H1 (cell line): ENCODE measurements at regions not wholly inside any gene's neighbourhood (a gene's known extent, or its start where the extent isn't known, plus 50 kb on each side); places are given as distances from the start of the nearest gene placed in this dataset.

ENCODE experiments used
- CTCF ChIA-PET: fragments of 300-600 bp; sonication (Branson Sonifier 250); formaldehyde crosslinking; loops from one replicate; lab custom pipeline; 2021; ENCODE audit not compliant: partially characterized antibody; lab: Charles Lee
- POLR2A ChIA-PET: fragments of 300-600 bp; sonication (Branson Sonifier 250); formaldehyde crosslinking; loops from one replicate; lab custom pipeline; 2021; ENCODE audit warnings: inconsistent platforms; ENCODE audit not compliant: partially characterized antibody; lab: Charles Lee
- DNase-seq, 2 experiments: peaks; one replicate each; pipeline versions ENCODE4 v3.0.0 to v3.0.0-alpha.2; 2010 to 2022; ENCODE audit warnings: low spot score in 2 of 2, low read depth in 1 of 2, mixed read lengths in 1 of 2
- FAIRE-seq: peaks from 2 replicates; lab custom pipeline; 2011; peaks lifted over from hg19 to GRCh38; lab: Jason Lieb, UNC
- H2AFZ ChIP-seq: 2 replicates; pipeline ENCODE4 v1.8.1; 2012; ENCODE audit warnings: low read length, inconsistent platforms
- H2AK5ac ChIP-seq: 2 replicates; pipeline ENCODE4 v1.6.1; 2013; ENCODE audit warnings: low read depth, low read length
- H2BK120ac ChIP-seq: replicated peaks from 2 replicates; pipeline ENCODE3; 2013; ENCODE audit warnings: low read depth, low read length, inconsistent platforms
- H2BK12ac ChIP-seq: 2 replicates; pipeline ENCODE4 v1.6.1; 2013; ENCODE audit warnings: low read depth, low read length
- H2BK15ac ChIP-seq: 2 replicates; pipeline ENCODE4 v1.6.1; 2013; ENCODE audit warnings: low read length
- H2BK20ac ChIP-seq: 2 replicates; pipeline ENCODE4 v1.6.1; 2013; ENCODE audit warnings: low read length
- H2BK5ac ChIP-seq: 2 replicates; pipeline ENCODE4 v1.6.1; 2013; ENCODE audit warnings: low read depth, low read length
- H3K14ac ChIP-seq: 2 replicates; pipeline ENCODE4 v1.6.1; 2013; ENCODE audit warnings: inconsistent platforms; ENCODE audit not compliant: insufficient read length
- H3K18ac ChIP-seq: 2 replicates; pipeline ENCODE4 v1.6.1; 2013; ENCODE audit warnings: low read length; ENCODE audit errors: extremely low read depth
- H3K23ac ChIP-seq: 2 replicates; pipeline ENCODE4 v1.6.1; 2013; ENCODE audit warnings: inconsistent platforms; ENCODE audit not compliant: insufficient read length
- H3K23me2 ChIP-seq: 2 replicates; pipeline ENCODE4 v1.6.1; 2013; ENCODE audit warnings: low read depth, low read length
- H3K27ac ChIP-seq: 2 replicates; pipeline ENCODE4 v1.6.1; 2011; ENCODE audit warnings: low read depth, low read length, inconsistent platforms
- H3K27me3 ChIP-seq, 4 experiments: replicated peaks in 1 of 4; 1 replicate in 1 of 4; 2 replicates in 3 of 4; pipeline versions ENCODE4 v1.6.1 to v1.8.1; 2011 to 2013; ENCODE audit warnings: low read length in 3 of 4, mild to moderate bottlenecking in 3 of 4, inconsistent platforms in 2 of 4, mixed read lengths in 2 of 4, moderate library complexity in 1 of 4; ENCODE audit not compliant: control insufficient read depth in 3 of 4, insufficient read depth in 3 of 4; ENCODE audit errors: extremely low read depth in 1 of 4
- H3K36me3 ChIP-seq, 4 experiments: 2 replicates each; pipeline versions ENCODE4 v1.6.1 to v1.8.1; 2011 to 2013; ENCODE audit warnings: mild to moderate bottlenecking in 4 of 4, low read length in 3 of 4, moderate library complexity in 2 of 4, control low read depth in 1 of 4, inconsistent platforms in 1 of 4; ENCODE audit not compliant: insufficient read depth in 4 of 4, control insufficient read depth in 2 of 4
- H3K4ac ChIP-seq: replicated peaks from 2 replicates; pipeline ENCODE3; 2013; ENCODE audit warnings: low read length, low read depth, mixed read lengths, inconsistent platforms; ENCODE audit not compliant: insufficient read length
- H3K4me1 ChIP-seq, 4 experiments: replicated peaks in 1 of 4; 1 replicate in 1 of 4; 2 replicates in 3 of 4; pipeline versions ENCODE4 v1.6.1 to v1.8.1; 2011 to 2013; ENCODE audit warnings: low read length in 3 of 4, inconsistent platforms in 2 of 4, mixed read lengths in 1 of 4; ENCODE audit not compliant: insufficient read depth in 4 of 4, control insufficient read depth in 3 of 4
- H3K4me2 ChIP-seq, 2 experiments: 2 replicates each; pipeline versions ENCODE4 v1.6.1 to v1.8.1; 2011 to 2013; ENCODE audit warnings: low read depth in 2 of 2, low read length in 2 of 2, control low read depth in 1 of 2, inconsistent platforms in 1 of 2, mild to moderate bottlenecking in 1 of 2; ENCODE audit not compliant: insufficient read depth in 1 of 2
- H3K4me3 ChIP-seq, 4 experiments: fragments of 200-600, 300-600 bp in 1 of 4; sonication (generic), shearing (Covaris generic), sonication (Bioruptor Twin) in 1 of 4; 2 replicates each; pipeline versions ENCODE4 v1.5.1 to v1.8.1; 2011 to 2016; ENCODE audit warnings: low read length in 4 of 4, low read depth in 3 of 4, control low read depth in 2 of 4, inconsistent platforms in 2 of 4, mild to moderate bottlenecking in 2 of 4, mixed read lengths in 1 of 4, moderate library complexity in 1 of 4; ENCODE audit not compliant: insufficient read depth in 2 of 4; ENCODE audit errors: extremely low read depth in 1 of 4
- H3K56ac ChIP-seq: replicated peaks from 2 replicates; pipeline ENCODE3; 2013; ENCODE audit warnings: low read depth, mild to moderate bottlenecking, mixed read lengths, low read length, inconsistent platforms; ENCODE audit not compliant: insufficient read length
- H3K79me1 ChIP-seq: 2 replicates; pipeline ENCODE4 v1.6.1; 2013; ENCODE audit warnings: low read depth, low read length, control low read depth
- H3K79me2 ChIP-seq, 2 experiments: 2 replicates each; pipeline versions ENCODE4 v1.6.1 to v1.8.1; 2012 to 2013; ENCODE audit warnings: low read length in 2 of 2, mild to moderate bottlenecking in 2 of 2, inconsistent platforms in 1 of 2; ENCODE audit not compliant: insufficient read depth in 2 of 2, control insufficient read depth in 1 of 2
- H3K9ac ChIP-seq, 4 experiments: replicated peaks in 1 of 4; 1 replicate in 1 of 4; 2 replicates in 3 of 4; pipeline versions ENCODE4 v1.6.1 to v1.8.1; 2011 to 2013; ENCODE audit warnings: low read depth in 3 of 4, low read length in 3 of 4, control low read depth in 2 of 4, mild to moderate bottlenecking in 2 of 4, moderate library complexity in 2 of 4, inconsistent platforms in 1 of 4; ENCODE audit errors: extremely low read depth in 1 of 4
- H3K9me3 ChIP-seq, 2 experiments: 2 replicates each; pipeline versions ENCODE4 v1.6.1 to v1.8.1; 2012 to 2013; ENCODE audit warnings: mild to moderate bottlenecking in 2 of 2, moderate library complexity in 2 of 2, control low read depth in 1 of 2, inconsistent platforms in 1 of 2, low read depth in 1 of 2, low read length in 1 of 2, mixed read lengths in 1 of 2; ENCODE audit not compliant: insufficient read depth in 2 of 2
- H4K20me1 ChIP-seq, 2 experiments: replicated peaks in 1 of 2; 2 replicates each; pipeline versions ENCODE3 to v1.8.1; 2011 to 2013; ENCODE audit warnings: inconsistent platforms in 2 of 2, low read length in 2 of 2, mild to moderate bottlenecking in 1 of 2; ENCODE audit not compliant: insufficient read depth in 2 of 2, control insufficient read depth in 1 of 2
- H4K5ac ChIP-seq: 2 replicates; pipeline ENCODE4 v1.6.1; 2013; ENCODE audit warnings: low read length, low read depth, mixed read lengths, inconsistent platforms; ENCODE audit not compliant: insufficient read length
- H4K8ac ChIP-seq: 2 replicates; pipeline ENCODE4 v1.8.0; 2013; ENCODE audit warnings: mild to moderate bottlenecking, moderate library complexity, low read length, inconsistent platforms; ENCODE audit not compliant: insufficient read depth; ENCODE audit errors: extremely low read depth
- H4K91ac ChIP-seq: replicated peaks from 2 replicates; pipeline ENCODE3; 2013; ENCODE audit warnings: low read length, mixed read lengths, inconsistent platforms; ENCODE audit not compliant: insufficient read length
- RBBP5 ChIP-seq: IDR thresholded peaks from 2 replicates; pipeline ENCODE4 v1.7.1; 2012; ENCODE audit warnings: low read depth, mild to moderate bottlenecking, inconsistent platforms, low read length, moderate library complexity, borderline replicate concordance
- whole genome bisulfite sequencing, 2 experiments: shearing (Covaris generic) in 1 of 2; methylation state at CpG; one replicate each; pipeline versions ENCODE4 v1.1.6 to v1.1.7; 2013 to 2015; ENCODE audit warnings: low lambda C conversion rate in 2 of 2, mixed read lengths in 2 of 2, inconsistent platforms in 1 of 2, low coverage in 1 of 2, missing lambda C conversion rate in 1 of 2; ENCODE audit not compliant: insufficient replicate concordance in 2 of 2, insufficient coverage in 1 of 2, insufficient read length in 1 of 2; ENCODE audit errors: extremely low coverage in 1 of 2, missing lambda C conversion rate in 1 of 2; 5-methylcytosine and 5-hydroxymethylcytosine counted together
- TF ChIP-seq, protein P1 (sequence below): IDR thresholded peaks from 2 replicates; pipeline ENCODE4 v1.6.1; 2012; ENCODE audit warnings: low read length, inconsistent platforms

DNA sequence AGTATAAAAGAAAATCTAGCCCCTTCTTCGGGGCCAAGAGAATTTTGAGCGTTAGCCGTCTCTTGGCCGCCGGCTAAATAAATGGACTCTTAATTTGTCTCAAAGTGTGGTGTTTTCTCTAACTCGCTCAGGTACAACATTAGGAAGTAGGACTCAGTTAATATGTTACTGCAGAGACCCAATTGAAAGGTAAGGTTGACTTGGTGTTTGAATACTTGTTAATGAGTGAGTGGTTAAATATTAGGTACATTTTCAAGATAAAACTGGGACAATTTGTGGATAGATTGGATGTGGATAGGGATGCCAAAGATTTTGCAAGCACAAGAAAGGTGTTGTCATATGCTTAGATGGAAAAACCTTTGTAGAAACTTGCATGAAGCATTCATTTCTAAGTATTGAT is 1177.3 kb upstream of the CDH18 start:
- no peaks in the 10 kb centered on the region for H3K4me1 ChIP-seq
- H4K5ac ChIP-seq = no peak overlapping the region
- no peak overlapping the region for H2BK5ac ChIP-seq
- TF ChIP-seq RBBP5 = no peak
- TF ChIP-seq, protein P1, sequence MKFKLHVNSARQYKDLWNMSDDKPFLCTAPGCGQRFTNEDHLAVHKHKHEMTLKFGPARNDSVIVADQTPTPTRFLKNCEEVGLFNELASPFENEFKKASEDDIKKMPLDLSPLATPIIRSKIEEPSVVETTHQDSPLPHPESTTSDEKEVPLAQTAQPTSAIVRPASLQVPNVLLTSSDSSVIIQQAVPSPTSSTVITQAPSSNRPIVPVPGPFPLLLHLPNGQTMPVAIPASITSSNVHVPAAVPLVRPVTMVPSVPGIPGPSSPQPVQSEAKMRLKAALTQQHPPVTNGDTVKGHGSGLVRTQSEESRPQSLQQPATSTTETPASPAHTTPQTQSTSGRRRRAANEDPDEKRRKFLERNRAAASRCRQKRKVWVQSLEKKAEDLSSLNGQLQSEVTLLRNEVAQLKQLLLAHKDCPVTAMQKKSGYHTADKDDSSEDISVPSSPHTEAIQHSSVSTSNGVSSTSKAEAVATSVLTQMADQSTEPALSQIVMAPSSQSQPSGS = no peak
- TF ChIP-seq, all 59 proteins: peak for 0
- no peak overlapping the region for H3K14ac ChIP-seq
- H2AFZ ChIP-seq = no peak overlapping the region
- DNase-seq (no peak), FAIRE-seq (no peak)
- H4K91ac ChIP-seq = no peak overlapping the region
- no peaks in the 10 kb centered on the region for H3K9me3 ChIP-seq
- H3K4me3 ChIP-seq = no peak overlapping the region
- H3K23me2 ChIP-seq = no peaks in the 10 kb centered on the region
- H2BK12ac ChIP-seq = no peak overlapping the region
- no peak overlapping the region for H3K56ac ChIP-seq
- H3K27ac ChIP-seq = no peak overlapping the region
- no peak overlapping the region for H2BK20ac ChIP-seq
- ChIA-PET CTCF (no interaction called here), POLR2A (no interaction called here)
- no peak overlapping the region for H2BK120ac ChIP-seq
- H3K18ac ChIP-seq = no peak overlapping the region
- no peaks in the 10 kb centered on the region for H3K36me3 ChIP-seq
- no peaks in the 10 kb centered on the region for H3K79me2 ChIP-seq
- no peak overlapping the region for H2BK15ac ChIP-seq
- H3K4me2 ChIP-seq = no peak overlapping the region
- H4K8ac ChIP-seq = no peak overlapping the region
- H3K27me3 ChIP-seq = no peaks in the 10 kb centered on the region
- H3K23ac ChIP-seq = no peak overlapping the region
- no peaks in the 10 kb centered on the region for H4K20me1 ChIP-seq
- H3K79me1 ChIP-seq = no peaks in the 10 kb centered on the region
- H3K4ac ChIP-seq = no peak overlapping the region
- no peak overlapping the region for H2AK5ac ChIP-seq
- WGBS, 2 experiments = 92% methylated on average over 6 of the region's 6 CpGs; no CpG with 5 or more reads in 1 of the 2 experiments
- no peak overlapping the region for H3K9ac ChIP-seq
